Myocyte (in vitro differentiated cells): ENCODE measurements at regions not wholly inside any gene's neighbourhood (a gene's known extent, or its start where the extent isn't known, plus 50 kb on each side); places are given as distances from the start of the nearest gene placed in this dataset.
"Not testable (repeated sequence)": the region's sequence is repeated elsewhere in the genome, so short reads cannot be mapped to it uniquely, and the experiment has no call there.

Source experiments
- DNase-seq: peaks from one replicate; pipeline ENCODE4 v3.0.0-alpha.2; 2012; ENCODE audit warnings: low read depth

GRCh38 chr4:122100508-122100907 is 51.6 kb upstream of the BLTP1 start:
- no peak for DNase-seq

GRCh38 chr4:122099896-122100295 is 52.2 kb upstream of the BLTP1 start:
- peak; percentile 39 for DNase-seq

- DNase-seq: no peak
These were observed 60.2 kb upstream of the BLTP1 start for GRCh38 chr4:122091836-122092405.

GRCh38 chr4:122091397-122091796 is 60.7 kb upstream of the BLTP1 start:
- DNase-seq: no peak

- no peak for DNase-seq
These were observed 61.1 kb upstream of the BLTP1 start for GRCh38 chr4:122090989-122091388.

- DNase-seq: no peak
These were observed 65.6 kb upstream of the BLTP1 start for GRCh38 chr4:122086338-122087065.

GRCh38 chr4:122083989-122084388 is 68.1 kb upstream of the BLTP1 start:
- DNase-seq: no peak

- DNase-seq: no peak
These were observed 68.8 kb upstream of the BLTP1 start for GRCh38 chr4:122083351-122083750.

- no peak for DNase-seq
These were observed 69.5 kb upstream of the BLTP1 start for GRCh38 chr4:122082661-122083060.

- not testable (repeated sequence) for DNase-seq
These were observed 74.5 kb upstream of the BLTP1 start for GRCh38 chr4:122077653-122078052.

GRCh38 chr4:122076835-122077234 is 75.3 kb upstream of the BLTP1 start:
- DNase-seq: peak; percentile 19

GRCh38 chr4:122073615-122074014 is 78.5 kb upstream of the BLTP1 start:
- no peak for DNase-seq

- DNase-seq: peak; percentile 53
These were observed 86.2 kb upstream of the BLTP1 start for GRCh38 chr4:122065915-122066314.

GRCh38 chr4:122065149-122065548 is 87.0 kb upstream of the BLTP1 start:
- no peak for DNase-seq

- no peak for DNase-seq
These were observed 98.9 kb upstream of the BLTP1 start for GRCh38 chr4:122053186-122053585.

GRCh38 chr4:122052677-122053076 is 99.5 kb upstream of the BLTP1 start:
- DNase-seq: peak; percentile 13

- no peak for DNase-seq
These were observed 99.0 kb upstream of the TRPC3 start for GRCh38 chr4:122050841-122051240.

- DNase-seq: no peak
These were observed 95.9 kb upstream of the TRPC3 start for GRCh38 chr4:122047456-122048425.

GRCh38 chr4:122046255-122046654 is 94.4 kb upstream of the TRPC3 start:
- no peak for DNase-seq

- DNase-seq: peak; percentile 96
These were observed 93.7 kb upstream of the TRPC3 start for GRCh38 chr4:122045533-122045932.

GRCh38 chr4:122044501-122044900 is 92.6 kb upstream of the TRPC3 start:
- DNase-seq: no peak

- DNase-seq: no peak
These were observed 89.5 kb upstream of the TRPC3 start for GRCh38 chr4:122041312-122041711.
